ENCODE measurements at regions not wholly inside any gene's neighbourhood (a gene's known extent, or its start where the extent isn't known, plus 50 kb on each side); places are given as distances from the start of the nearest gene placed in this dataset.
A peak's percentile ranks its signal among the peaks of the same experiment; 100 is the strongest.
"Not testable (repeated sequence)": the region's sequence is repeated elsewhere in the genome, so short reads cannot be mapped to it uniquely, and the experiment has no call there.

DNA sequence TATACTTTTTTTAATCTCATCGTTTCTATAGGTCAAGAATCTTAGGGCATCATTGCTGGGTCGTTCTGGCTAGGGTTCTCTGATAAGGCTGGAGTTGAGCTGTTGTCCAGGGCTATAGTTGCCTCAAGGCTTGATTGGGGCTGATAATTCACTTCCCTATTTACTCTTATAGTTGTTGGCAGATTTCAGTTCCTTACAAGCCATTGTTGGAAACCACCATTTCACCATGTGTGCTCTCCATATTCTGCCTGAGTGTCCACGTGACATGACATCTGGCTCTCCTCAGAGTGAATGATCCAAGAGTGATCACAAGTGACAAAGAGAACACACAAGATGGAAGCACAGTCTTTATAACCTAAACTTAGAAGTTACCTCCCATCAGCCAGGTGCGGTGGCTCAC, 852.2 kb downstream of the EFNA5 start:
- no peak for DNase-seq (ENCODE audit: low spot score)

DNA sequence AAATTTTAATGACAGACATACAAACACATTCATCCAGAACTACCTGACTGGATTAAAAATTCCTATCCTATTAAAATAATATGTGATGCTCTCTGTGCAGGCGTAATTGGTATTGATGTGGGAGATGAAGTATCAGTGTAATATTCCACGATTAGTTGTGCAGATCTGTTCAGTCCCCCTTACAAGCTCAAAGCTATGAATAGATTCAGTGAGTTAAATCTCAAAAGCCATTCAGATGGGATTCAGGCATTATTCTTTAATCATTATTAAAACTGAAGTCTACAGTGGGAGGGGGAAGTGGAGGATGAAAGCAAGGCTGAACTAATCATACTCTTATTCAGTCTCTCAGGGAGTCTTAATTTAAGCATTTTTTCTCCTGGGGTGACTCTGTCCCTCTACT, 855.8 kb downstream of the EFNA5 start:
- DNase-seq (ENCODE audit: low spot score) = no peak

DNA sequence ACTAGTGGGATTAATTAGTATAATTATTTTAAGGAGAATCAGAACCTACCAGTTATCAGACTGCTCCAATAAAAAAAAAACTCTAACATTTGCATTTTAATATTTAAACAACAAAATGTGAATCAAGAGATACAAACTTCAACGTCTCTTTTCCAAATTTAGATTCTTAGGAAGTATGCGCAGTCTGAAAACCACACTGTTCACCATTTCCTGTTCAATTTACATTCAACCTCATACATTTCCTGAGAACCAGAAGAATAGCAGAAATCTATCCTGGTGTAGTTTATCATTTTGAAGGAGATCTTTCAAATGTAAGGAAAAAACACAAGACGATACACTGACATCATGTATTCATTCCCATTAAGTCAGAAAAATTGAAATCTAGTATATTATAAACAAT, 869.2 kb downstream of the EFNA5 start:
- no peak for DNase-seq (ENCODE audit: low spot score)

DNA sequence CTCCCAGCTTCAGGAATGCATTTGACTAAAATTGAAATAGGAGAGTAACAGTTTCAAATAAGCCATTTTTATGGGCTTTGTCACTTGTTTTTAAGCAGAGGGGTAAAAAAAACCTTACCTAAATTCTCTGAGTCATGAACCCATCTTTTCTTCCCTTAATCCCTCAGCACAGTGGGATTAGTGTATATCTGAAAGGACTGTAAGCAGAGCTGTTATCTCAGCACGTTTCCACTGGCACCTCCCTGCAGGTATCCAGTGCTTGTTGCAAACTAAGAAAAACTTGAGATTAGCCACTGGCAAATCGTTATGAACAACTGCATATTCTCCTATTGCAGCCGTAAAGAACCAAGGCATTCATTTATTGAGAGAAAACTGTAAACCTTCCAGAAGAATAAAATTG, 872.7 kb downstream of the EFNA5 start:
- no peak for DNase-seq (ENCODE audit: low spot score)

DNA sequence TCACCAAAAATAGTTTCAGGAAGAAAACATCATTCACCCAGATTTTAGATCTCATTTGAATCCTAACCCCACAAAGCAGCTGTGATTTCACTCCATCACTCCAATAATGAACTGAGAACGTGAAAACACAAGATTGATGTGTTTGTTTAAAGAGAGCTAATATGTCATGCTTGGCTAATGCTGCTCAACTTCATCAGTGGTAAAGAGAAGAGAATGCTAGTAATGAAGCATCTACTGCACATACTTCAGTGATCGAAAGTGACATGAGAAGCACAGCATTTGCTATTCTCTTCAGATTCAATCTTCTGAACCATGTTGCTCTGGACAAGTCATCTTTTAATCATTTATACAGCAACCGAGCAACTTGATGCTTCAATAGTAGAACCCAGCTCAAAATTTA, 874.7 kb downstream of the EFNA5 start:
- DNase-seq (ENCODE audit: low spot score) = no peak

DNA sequence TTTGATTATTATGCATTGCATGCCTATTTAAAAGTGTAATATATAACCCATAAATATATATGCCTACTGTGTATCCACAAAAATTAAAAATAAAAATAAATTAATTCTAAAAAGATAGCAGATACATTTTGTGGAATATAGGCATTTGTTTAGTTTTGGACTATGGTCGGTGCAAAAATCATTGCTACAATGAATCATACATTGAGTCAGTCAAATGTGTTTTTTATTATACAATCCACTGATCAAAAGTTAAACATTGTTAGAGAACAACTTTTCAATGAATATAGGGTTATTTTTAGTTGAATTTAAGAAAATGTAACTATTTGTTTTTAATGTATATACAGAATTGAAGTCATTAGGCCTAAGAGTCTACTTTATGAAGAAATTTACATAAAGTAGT, 885.9 kb downstream of the EFNA5 start:
- no peak for DNase-seq (ENCODE audit: low spot score)

DNA sequence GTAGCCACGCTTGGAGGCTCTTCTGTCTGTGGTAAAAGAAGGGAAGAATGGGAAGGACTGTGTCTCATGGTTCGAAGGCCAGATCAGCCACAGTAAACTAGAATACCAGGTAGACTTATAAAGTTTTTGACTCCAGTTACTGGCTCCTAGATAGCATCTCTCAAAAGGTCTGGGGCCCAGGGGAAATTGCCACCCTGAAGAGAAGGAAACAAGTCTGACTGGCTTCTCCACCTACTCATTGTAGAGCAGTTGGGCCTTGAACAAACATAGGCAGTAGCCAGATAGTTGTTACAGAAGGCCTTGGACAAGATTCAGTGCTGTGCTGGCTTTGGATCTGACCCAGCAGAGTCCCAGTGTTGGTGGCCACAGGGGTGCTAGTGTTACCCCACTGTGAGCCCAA, 890.4 kb downstream of the EFNA5 start:
- no peak for DNase-seq (ENCODE audit: low spot score)

DNA sequence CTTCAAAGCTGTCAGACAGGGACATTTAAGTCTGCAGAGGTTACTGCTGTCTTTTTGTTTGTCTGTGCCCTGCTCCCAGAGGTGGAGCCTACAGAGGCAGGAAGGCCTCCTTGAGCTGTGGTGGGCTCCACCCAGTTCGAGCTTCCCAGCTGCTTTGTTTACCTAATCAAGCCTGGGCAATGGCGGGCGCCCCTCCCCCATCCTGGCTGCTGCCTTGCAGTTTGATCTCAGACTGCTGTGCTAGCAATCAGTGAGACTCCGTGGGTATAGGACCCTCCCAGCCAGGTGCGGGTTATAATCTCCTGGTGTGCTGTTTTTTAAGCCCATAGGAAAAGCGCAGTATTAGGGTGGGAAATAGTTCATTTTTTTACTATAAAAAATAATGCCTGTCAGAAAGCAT, 894.2 kb downstream of the EFNA5 start:
- not testable (repeated sequence) for DNase-seq (ENCODE audit: low spot score)

DNA sequence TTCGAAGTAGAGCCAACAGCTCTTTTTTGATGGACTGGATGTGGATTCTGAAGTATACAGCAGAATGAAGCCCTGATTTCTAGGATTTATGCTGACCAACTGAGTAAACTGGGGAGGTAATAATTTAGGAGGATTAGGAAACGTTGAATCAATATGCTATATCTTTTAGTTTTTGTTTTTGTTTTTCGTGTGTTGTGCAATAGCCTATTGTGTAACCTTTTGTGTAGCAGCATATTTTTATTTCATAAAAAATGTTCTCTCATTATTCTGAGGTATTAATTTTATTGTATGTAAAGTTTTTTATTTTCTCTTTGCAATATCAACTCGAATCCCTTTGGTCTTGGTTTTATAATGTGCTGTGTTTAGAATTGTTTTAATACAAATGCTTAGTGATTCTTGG, 902.3 kb downstream of the EFNA5 start:
- DNase-seq (ENCODE audit: low spot score) = no peak

DNA sequence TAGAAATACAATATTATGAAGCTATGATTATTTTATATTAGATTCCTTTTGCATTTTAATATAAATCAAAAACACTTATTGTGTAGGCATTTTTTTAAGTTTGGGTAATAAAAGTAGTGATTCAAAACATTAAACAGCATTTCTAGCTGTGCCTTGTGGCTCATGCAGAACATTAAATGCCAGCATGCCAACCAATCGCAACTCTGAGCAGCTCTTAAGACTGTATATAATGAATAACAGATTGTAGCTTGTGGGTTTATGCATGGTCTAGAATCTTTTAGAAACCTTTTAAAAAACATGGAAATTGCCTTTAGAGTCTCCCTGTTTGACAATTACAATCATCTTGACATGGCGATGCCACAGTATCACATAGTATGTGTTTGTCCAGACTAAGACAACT, 903.8 kb downstream of the EFNA5 start:
- DNase-seq (ENCODE audit: low spot score) = no peak

DNA sequence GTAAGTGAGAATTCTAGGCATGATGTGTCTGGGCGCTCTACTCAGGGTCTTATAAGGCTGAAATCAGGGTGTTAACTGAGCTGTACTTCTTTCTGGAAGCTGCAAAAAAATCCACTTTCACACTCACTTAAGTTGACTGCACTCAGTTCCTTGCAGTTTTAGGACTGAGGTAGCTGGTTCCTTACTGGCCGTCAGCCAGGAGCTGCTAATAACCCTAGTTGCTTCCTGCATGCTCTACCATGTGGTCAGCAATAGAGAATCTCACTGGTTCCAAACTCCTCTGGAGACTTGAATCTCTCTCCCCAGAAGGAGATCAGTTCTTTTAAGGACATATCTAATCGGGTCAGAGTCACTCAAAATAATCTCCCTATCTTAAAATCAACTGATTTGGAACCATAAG, 911.2 kb downstream of the EFNA5 start:
- no peak for DNase-seq (ENCODE audit: low spot score)

DNA sequence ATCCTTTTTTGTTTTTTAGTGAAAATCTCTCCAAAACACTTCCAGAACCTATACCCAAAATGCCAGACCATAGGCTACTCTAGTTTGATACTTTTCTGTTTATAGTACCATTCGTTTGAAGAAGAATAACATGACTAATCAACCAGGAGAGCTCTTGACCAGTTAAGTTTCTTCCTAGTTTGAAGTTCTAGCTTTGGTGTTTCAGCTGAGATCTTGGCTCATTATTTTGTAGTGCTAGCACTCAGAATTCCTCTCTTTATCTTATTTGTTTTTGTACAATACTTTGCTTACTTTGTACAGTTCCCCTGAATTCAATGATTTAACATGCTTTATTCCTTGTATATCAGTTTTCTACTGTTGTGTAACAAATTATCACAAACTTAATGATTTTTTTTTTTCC, 911.6 kb downstream of the EFNA5 start:
- DNase-seq (ENCODE audit: low spot score) = no peak

DNA sequence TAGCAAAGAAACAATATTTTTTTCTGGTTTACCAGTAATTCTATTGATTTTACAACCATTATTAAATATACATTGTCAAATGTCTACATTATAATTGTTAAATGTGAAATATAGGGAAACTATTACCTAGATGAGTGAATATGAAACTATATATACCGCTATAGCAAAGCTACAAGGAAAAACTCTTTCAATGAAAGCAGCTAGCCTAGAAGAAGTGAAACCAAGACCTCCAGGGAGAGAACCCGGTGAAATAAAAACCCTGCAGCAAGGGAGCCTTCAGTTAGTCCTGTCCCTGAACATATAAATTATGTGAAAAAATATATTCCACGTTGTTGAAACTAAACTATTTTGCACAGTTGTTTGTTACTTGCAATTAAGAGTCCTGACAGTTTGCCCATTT, 913.1 kb downstream of the EFNA5 start:
- DNase-seq (ENCODE audit: low spot score) = no peak

DNA sequence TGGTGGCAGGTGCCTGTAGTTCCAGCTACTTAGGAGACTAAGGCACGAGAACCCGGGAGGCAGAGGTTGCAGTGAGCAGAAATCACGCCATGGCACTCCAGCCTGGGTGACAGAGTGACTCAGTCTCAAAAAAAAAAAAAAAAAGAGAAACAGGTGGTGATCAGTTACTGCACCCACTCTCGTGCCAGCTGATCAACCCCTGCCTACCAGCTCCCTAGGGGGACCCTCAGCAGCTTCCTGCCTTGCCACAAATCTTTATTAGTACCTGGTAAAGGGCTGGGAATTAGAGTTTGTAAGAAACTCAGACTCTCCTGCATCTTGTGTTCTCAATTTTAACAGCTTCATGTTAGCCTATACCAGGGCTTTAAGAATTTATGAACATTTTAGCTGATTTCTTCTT, 914.9 kb downstream of the EFNA5 start:
- DNase-seq (ENCODE audit: low spot score) = no peak

DNA sequence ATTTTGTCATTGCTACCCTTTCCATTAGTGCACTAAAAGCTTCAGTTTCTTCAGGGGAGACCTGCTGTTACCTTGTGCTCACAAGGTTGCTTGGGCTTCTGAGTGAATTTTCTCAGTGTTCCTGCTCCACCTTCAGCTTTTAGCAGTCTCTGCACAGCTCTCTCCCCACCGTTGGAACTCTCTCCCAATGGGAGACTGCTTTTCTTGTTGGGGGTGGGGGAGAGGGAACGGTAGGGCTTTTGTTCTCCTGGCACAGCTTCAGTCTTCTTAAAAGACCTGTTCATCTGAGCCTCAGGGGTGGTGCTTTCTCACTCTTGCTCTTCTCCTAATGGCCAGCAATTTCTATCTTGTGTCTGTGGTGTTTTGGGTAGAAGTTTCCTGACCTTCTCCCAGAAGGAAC, 915.7 kb downstream of the EFNA5 start:
- no peak for DNase-seq (ENCODE audit: low spot score)

DNA sequence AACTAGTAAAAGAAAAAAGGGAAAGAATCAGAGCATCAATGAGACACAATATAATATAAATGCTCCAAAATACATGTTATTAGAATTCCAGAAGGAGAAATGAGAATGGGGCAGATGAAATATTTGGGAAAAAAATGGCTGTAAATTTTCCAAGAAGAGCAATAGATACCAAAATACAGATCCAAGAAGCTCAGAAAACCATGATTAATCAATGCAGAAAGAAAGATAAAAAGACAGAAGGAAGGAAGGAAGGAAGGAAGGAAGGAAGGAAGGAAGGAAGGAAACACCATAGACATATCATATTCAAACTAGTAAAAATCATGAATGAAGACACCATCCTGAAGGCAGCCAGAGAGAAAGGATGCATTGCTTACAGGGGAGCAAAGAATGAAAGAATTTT, 920.9 kb downstream of the EFNA5 start:
- DNase-seq (ENCODE audit: low spot score) = no peak

DNA sequence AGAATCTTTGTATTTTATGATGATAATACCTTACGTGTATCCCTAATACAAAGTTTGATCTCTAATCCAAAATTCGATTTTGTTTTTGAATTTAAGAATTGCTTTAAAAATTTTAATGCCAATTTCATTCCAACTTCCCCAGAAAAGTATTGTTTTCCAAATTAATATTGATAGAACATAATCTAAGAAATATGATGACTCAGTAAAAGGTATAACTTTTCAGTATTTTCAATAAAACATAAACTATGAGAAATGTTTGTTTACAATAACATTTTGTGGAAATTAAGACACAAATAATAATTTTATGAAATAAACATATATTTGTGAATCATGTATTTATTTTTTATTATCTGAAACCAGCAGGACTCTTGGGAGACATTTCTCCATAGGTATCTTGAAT, 931.6 kb downstream of the EFNA5 start:
- no peak for DNase-seq (ENCODE audit: low spot score)

DNA sequence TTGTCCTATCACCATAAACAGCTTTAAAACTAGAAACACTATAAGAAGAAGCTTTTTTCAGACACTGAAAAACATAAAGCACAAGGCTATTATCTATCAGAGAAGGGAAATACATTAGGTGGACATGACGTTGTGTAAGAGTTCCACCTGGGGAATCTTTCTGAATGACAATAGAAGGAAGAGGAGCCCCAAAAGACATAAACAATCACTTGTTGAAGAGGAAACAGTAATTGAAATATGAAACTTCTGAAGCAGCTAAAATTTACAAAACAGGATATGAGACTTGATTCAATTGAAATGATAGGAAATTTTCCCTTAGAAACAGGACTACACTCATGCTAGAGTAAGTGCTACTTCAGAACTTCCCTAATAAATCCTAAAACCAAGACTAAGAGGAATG, 933.6 kb downstream of the EFNA5 start:
- no peak for DNase-seq (ENCODE audit: low spot score)

DNA sequence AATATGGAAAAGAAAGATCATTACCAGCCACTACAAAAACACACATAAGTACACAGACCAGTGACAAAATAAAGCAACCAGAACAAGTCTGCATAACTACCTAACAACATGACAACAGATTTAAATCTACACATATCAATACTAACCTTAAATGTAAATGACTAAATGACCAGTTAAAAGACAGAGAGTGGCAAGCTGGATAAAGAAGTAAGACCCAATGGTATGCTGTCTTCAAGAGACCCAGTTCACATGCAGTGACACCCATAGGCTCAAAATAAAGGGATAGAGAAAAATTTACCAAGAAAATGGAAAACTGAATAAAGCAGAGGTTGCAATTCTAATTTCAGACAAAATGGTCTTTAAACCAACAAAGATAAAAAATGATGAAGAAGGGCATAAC, 938.1 kb downstream of the EFNA5 start:
- DNase-seq (ENCODE audit: low spot score) = no peak

DNA sequence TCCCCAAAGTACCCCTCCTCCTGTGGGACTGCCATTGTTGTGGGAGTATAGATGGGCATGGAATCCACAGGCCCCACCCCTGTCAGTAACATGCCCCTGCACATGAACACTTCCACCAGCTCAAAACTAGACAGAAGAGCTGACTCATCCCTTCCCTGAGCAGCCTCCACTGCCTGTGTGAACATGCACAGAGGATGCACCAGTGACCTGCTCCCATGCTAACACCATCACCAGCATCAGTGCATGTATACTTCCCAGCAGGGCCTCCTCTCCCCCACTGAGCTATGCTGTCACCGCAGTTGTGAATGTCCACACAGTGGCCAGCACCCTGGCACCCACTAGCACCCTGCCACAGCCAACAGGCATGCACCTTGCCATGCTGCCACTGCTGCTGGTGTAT, 939.8 kb downstream of the EFNA5 start:
- no peak for DNase-seq (ENCODE audit: low spot score)

DNA sequence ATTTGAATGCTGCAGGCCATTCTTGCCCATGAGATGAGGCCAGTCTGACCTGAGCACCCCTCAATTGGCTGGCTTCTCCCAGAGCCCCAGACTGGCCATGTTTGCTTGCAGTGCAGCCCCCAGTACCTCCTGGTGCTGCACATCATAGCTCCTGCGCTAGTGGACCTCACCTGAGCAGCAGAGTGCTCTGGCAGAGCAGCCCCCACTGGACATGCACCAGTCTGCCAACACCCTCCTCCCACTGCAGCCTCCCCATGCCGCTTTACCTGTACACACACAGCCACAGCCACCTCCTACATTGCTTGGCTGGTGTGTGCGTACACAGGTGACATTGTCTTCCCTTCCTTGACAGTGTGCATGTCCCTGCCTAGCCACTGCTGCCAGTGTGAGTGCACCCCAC, 940.2 kb downstream of the EFNA5 start:
- no peak for DNase-seq (ENCODE audit: low spot score)

DNA sequence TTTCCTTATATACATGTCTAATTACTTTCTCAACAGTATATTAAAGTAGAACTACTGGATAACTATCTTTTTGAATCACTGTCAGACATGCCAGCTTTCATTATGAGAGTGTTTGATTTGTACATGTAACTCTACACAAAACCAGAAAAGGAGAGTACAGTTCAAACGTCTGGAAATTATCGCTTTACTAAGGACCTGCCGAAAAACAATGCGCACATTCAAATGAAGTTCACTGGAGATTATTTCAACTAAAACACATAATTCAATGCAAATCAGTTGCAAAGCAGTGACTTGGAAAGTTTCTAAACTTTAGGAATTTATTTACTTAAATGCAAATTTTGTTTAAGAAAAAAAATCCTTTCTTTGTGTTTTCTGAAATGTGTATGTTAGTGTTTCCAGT, 942.5 kb downstream of the EFNA5 start:
- no peak for DNase-seq (ENCODE audit: low spot score)

DNA sequence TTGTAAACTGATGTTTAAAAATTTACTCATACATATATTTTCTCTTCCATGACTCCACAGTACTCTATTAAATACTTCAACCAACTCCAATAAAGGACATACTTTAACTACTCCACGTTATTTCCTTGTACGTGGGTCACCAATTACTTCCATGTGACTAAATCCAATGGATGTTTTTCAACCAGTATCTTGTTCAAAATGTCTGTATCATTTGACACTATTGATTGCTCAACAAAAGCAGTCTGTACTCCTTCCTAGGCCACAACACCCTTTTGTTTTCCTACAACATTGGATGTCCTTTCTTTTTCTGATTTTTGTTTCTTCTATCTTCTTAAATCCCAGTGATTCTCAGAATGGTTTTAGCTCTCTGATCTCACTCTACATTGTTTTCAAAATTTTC, 943.7 kb downstream of the EFNA5 start:
- DNase-seq (ENCODE audit: low spot score) = peak; percentile 0

DNA sequence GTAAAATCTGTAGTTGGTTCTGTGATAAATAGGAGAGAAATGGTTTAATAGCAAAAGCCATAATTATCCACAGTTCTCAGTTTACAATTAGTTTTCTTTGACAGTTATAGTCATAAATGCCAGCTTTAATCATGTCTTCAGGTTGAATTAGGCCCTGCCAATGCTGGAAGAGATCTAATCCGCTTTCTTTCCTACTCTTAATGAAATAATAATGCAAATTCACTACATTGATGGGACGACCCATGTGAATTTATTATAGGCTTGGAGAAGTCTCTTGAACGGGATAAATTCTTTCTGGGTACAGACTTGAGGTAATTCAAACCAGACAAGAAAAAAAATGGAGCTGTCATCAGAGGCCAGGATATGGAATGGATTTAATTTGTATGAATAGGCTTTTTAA, 950.4 kb downstream of the EFNA5 start:
- no peak for DNase-seq (ENCODE audit: low spot score)

DNA sequence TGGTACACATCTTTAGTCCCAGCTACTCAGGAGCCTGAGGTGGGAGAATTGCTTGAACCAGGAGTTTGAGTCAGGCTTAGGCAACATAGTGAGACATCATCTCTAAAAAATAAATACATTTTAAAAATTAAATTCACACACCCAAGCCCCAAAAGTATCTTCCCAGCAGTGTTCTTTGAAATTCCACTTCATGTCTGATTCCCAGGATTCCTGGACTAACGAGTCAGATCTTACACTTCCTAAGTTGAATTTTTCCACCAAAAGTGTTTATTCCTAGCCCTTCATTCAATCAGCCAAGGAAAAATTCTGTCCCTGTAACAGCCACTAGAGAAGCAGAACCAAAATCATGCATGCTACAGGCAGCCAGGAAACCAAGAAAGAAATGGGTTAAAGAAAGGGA, 970.9 kb downstream of the EFNA5 start:
- no peak for DNase-seq (ENCODE audit: low spot score)

DNA sequence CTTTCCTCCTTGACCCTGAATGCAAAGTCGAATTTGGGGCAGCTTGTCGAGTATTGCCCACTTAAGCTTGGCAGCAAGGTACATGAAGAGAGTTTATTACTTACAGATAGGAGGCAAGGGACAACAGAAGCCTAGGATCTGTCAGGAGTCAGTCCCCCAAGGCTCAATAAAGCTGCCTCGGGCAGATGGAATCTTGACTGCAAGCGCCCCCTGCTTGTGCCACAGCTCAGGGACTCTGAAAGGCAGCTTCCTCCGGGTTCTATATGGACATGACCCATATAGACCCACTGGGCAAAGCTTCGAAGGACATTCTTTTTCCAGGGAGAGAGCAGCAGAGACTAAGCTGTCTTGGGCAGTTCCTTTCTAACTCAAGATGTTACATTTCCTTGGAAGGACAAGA, 971.5 kb downstream of the EFNA5 start:
- DNase-seq (ENCODE audit: low spot score) = no peak

Data from COLO829 (cell line).